ENCODE measurements at regions not wholly inside any gene's neighbourhood (a gene's known extent, or its start where the extent isn't known, plus 50 kb on each side); places are given as distances from the start of the nearest gene placed in this dataset.

DNA sequence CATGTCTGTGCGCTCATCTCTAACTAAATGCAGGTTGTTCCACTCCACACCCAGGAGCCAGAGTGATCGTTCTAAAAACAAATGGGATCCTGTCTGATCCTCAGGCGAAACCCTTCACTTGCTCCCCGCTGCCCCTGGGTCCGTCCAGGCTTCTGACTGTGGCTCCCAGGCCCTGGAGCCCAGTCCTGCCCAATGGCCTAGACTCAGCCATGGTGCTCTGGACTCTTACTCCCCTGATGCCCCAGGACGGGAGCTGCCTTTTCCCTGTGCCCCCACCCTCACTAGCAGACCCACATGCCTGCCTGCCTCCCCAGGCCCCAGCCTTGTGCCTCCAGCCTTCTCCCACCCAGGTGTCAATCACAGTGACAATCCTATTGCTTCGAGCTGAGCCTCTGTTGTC, 256.7 kb downstream of the BMP7 start:
- H3K14ac ChIP-seq (ENCODE audit: insufficient read depth, low read length) = no peak overlapping the region
- no peak overlapping the region for H4K5ac ChIP-seq (ENCODE audit: insufficient read length, low read depth, low read length)
- no peak overlapping the region for H3K4ac ChIP-seq (ENCODE audit: low read depth, low read length)
- H2BK20ac ChIP-seq (ENCODE audit: low read depth, low read length, poor library complexity, severe bottlenecking) = no peak overlapping the region
- H3K79me1 ChIP-seq (ENCODE audit: insufficient read depth, low read depth, low read length, poor library complexity, severe bottlenecking) = no peaks in the 10 kb centered on the region
- H3T11ph ChIP-seq (ENCODE audit: low read length) = no peak overlapping the region
- no peak overlapping the region for H2BK12ac ChIP-seq (ENCODE audit: insufficient read length, low read depth, low read length)
- H2AFZ ChIP-seq (ENCODE audit: low read length) = no peak overlapping the region
- no peak overlapping the region for H4K91ac ChIP-seq (ENCODE audit: insufficient read length, low read depth, low read length)
- no peak overlapping the region for H2AK5ac ChIP-seq (ENCODE audit: insufficient read length, low read length)
- no peak overlapping the region for H3K27ac ChIP-seq (ENCODE audit: insufficient read length, low read depth, low read length)
- no peak overlapping the region for H3K18ac ChIP-seq (ENCODE audit: insufficient read length, low read depth, low read length)
- no peaks in the 10 kb centered on the region; the same call in 1 of the 2 replicates for H3K27me3 ChIP-seq (ENCODE audit: insufficient read depth, low read length)
- no peak overlapping the region for H4K8ac ChIP-seq (replicated peaks; ENCODE audit: insufficient read length, low read depth, low read length)
- Mint-ChIP-seq H3K27ac (no peak overlapping the region), H3K4me1 (peaks cover 12 to 22% of the 10 kb centered on the region in 2 experiments), H3K36me3 (ENCODE audit: insufficient read depth in 1 of 3, low read depth in 3 of 3) (no peaks in the 10 kb centered on the region), H3K4me3 (no peak overlapping the region), H3K9me3 (no peaks in the 10 kb centered on the region), H3K27me3 (ENCODE audit: low read depth) (peaks cover 81% of the 10 kb centered on the region)
- no peak overlapping the region for H3K23ac ChIP-seq (ENCODE audit: insufficient read length, low read depth, low read length)
- H3K9ac ChIP-seq (ENCODE audit: extremely low read depth, insufficient read length, low read length) = no peak overlapping the region
- H2BK120ac ChIP-seq (ENCODE audit: low read depth, low read length, poor library complexity, severe bottlenecking) = no peak overlapping the region
- H3K4me2 ChIP-seq (ENCODE audit: insufficient read depth, insufficient read length, low read length) = no peak overlapping the region
- TF ChIP-seq, protein P1, sequence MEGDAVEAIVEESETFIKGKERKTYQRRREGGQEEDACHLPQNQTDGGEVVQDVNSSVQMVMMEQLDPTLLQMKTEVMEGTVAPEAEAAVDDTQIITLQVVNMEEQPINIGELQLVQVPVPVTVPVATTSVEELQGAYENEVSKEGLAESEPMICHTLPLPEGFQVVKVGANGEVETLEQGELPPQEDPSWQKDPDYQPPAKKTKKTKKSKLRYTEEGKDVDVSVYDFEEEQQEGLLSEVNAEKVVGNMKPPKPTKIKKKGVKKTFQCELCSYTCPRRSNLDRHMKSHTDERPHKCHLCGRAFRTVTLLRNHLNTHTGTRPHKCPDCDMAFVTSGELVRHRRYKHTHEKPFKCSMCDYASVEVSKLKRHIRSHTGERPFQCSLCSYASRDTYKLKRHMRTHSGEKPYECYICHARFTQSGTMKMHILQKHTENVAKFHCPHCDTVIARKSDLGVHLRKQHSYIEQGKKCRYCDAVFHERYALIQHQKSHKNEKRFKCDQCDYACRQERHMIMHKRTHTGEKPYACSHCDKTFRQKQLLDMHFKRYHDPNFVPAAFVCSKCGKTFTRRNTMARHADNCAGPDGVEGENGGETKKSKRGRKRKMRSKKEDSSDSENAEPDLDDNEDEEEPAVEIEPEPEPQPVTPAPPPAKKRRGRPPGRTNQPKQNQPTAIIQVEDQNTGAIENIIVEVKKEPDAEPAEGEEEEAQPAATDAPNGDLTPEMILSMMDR (conservative IDR thresholded peaks at IDR 0.05) = no peak
- no CpG with 5 or more reads among the region's 7 CpGs for WGBS (ENCODE audit: extremely low coverage, insufficient read length, low lambda C conversion rate)
- no peaks in the 10 kb centered on the region for H3K79me2 ChIP-seq (ENCODE audit: insufficient read depth, low read length)
- H3K4me1 ChIP-seq (ENCODE audit: insufficient read depth, low read length) = no peaks in the 10 kb centered on the region; the same call in 1 of the 2 replicates
- H4K20me1 ChIP-seq (ENCODE audit: control insufficient read depth, insufficient read depth, insufficient read length) = no peaks in the 10 kb centered on the region
- no peak overlapping the region for H2BK15ac ChIP-seq (ENCODE audit: low read depth, low read length)
- H3K9me3 ChIP-seq (ENCODE audit: control insufficient read depth, low read depth, low read length) = no peaks in the 10 kb centered on the region
- no peak for DNase-seq
- no peak overlapping the region for H2BK5ac ChIP-seq (ENCODE audit: insufficient read length, low read length)
- H3K56ac ChIP-seq (ENCODE audit: insufficient read length, low read depth, low read length) = no peak overlapping the region
- H3K23me2 ChIP-seq (ENCODE audit: insufficient read length, low read depth, low read length, poor library complexity, severe bottlenecking) = no peaks in the 10 kb centered on the region
